ENCODE measurements at regions not wholly inside any gene's neighbourhood (a gene's known extent, or its start where the extent isn't known, plus 50 kb on each side); places are given as distances from the start of the nearest gene placed in this dataset.

- DNase-seq (ENCODE audit: low spot score): no peak
Measured at GRCh38 chr5:34534523-34535103, 121.5 kb upstream of the RAI14 start.

- DNase-seq (ENCODE audit: low spot score): no peak
Measured at GRCh38 chr5:34535433-34535832, 120.7 kb upstream of the RAI14 start.

GRCh38 chr5:34535944-34536623, 120.0 kb upstream of the RAI14 start:
- no peak for DNase-seq (ENCODE audit: low spot score)

- no peak for DNase-seq (ENCODE audit: low spot score)
Measured at GRCh38 chr5:34536699-34537098, 119.4 kb upstream of the RAI14 start.

- DNase-seq (ENCODE audit: low spot score): no peak
Measured at GRCh38 chr5:34538026-34538672, 118.0 kb upstream of the RAI14 start.

- DNase-seq (ENCODE audit: low spot score): no peak
Measured at GRCh38 chr5:34539183-34539582, 116.9 kb upstream of the RAI14 start.

GRCh38 chr5:34541067-34541466, 115.1 kb upstream of the RAI14 start:
- no peak for DNase-seq (ENCODE audit: low spot score)

- DNase-seq (ENCODE audit: low spot score): no peak
Measured at GRCh38 chr5:34542818-34543217, 113.3 kb upstream of the RAI14 start.

- DNase-seq (ENCODE audit: low spot score): no peak
Measured at GRCh38 chr5:34543687-34544086, 112.4 kb upstream of the RAI14 start.

- no peak for DNase-seq (ENCODE audit: low spot score)
Measured at GRCh38 chr5:34544403-34544802, 111.7 kb upstream of the RAI14 start.

GRCh38 chr5:34545164-34545563, 111.0 kb upstream of the RAI14 start:
- no peak for DNase-seq (ENCODE audit: low spot score)

- DNase-seq (ENCODE audit: low spot score): no peak
Measured at GRCh38 chr5:34545626-34546025, 110.5 kb upstream of the RAI14 start.

- DNase-seq (ENCODE audit: low spot score): no peak
Measured at GRCh38 chr5:34547300-34548085, 108.6 kb upstream of the RAI14 start.

- no peak for DNase-seq (ENCODE audit: low spot score)
Measured at GRCh38 chr5:34548086-34548403, 108.1 kb upstream of the RAI14 start.

- DNase-seq (ENCODE audit: low spot score): no peak
Measured at GRCh38 chr5:34550247-34550646, 105.9 kb upstream of the RAI14 start.

GRCh38 chr5:34550964-34551363, 105.2 kb upstream of the RAI14 start:
- no peak for DNase-seq (ENCODE audit: low spot score)

- no peak for DNase-seq (ENCODE audit: low spot score)
Measured at GRCh38 chr5:34551911-34552433, 104.2 kb upstream of the RAI14 start.

- no peak for DNase-seq (ENCODE audit: low spot score)
Measured at GRCh38 chr5:34552686-34553085, 103.4 kb upstream of the RAI14 start.

- no peak for DNase-seq (ENCODE audit: low spot score)
Measured at GRCh38 chr5:34553581-34553980, 102.5 kb upstream of the RAI14 start.

GRCh38 chr5:34554641-34555040, 101.5 kb upstream of the RAI14 start:
- DNase-seq (ENCODE audit: low spot score): no peak

GRCh38 chr5:34555699-34556508, 100.2 kb upstream of the RAI14 start:
- no peak for DNase-seq (ENCODE audit: low spot score)

GRCh38 chr5:34556509-34556782, 99.7 kb upstream of the RAI14 start:
- DNase-seq (ENCODE audit: low spot score): no peak
